ENCODE measurements at regions not wholly inside any gene's neighbourhood (a gene's known extent, or its start where the extent isn't known, plus 50 kb on each side); places are given as distances from the start of the nearest gene placed in this dataset.

GRCh38 chr10:28833313-28833712 is 156.0 kb downstream of the BAMBI start:
- ChIA-PET POLR2A (no interaction called here), RAD21 (ENCODE audit: low non-redundant PET in 1 of 2, low total read pairs in 2 of 2, uncharacterized antibody in 2 of 2, unreplicated experiment in 2 of 2) (no interaction called here), CTCF (no interaction called here)
- Histone ChIP-seq H2AFZ (ENCODE audit: low read depth, low read length, poor library complexity, severe bottlenecking) (no peak overlapping the region), H3K27ac (ENCODE audit: low read depth, low read length) (no peak overlapping the region), H3K27me3 (ENCODE audit: insufficient read depth, low read length) (no peaks in the 10 kb centered on the region), H3K9me2 (ENCODE audit: insufficient read depth) (no peaks in the 10 kb centered on the region), H3K4me3 (replicated peaks in 1 of 2; ENCODE audit: low read depth in 1 of 2, low read length in 2 of 2) (no peak overlapping the region), H3K4me2 (ENCODE audit: low read length) (no peak overlapping the region), H4K20me1 (ENCODE audit: insufficient read depth) (no peaks in the 10 kb centered on the region), H3K9ac (ENCODE audit: low read length) (no peak overlapping the region), H3K4me1 (ENCODE audit: control insufficient read depth in 1 of 2, insufficient read depth in 2 of 2, low read length in 2 of 2) (peaks cover 0 to 3% of the 10 kb centered on the region in 2 experiments; a peak in 2 of 4 replicates), H3K9me3 (ENCODE audit: control insufficient read depth in 1 of 2, insufficient read depth in 1 of 2, low read depth in 1 of 2, low read length in 2 of 2) (no peaks in the 10 kb centered on the region), H3K79me2 (ENCODE audit: insufficient read depth, low read length) (no peaks in the 10 kb centered on the region), H3K36me3 (ENCODE audit: control insufficient read depth in 1 of 2, insufficient read depth in 2 of 2, low read length in 2 of 2) (no peaks in the 10 kb centered on the region)
- TF ChIP-seq POLR2A (IDR thresholded peaks at IDR 0.05; ENCODE audit: borderline replicate concordance, extremely low read depth, insufficient read depth, insufficient read length) (no peak), CBX3 (IDR thresholded peaks at IDR 0.05; ENCODE audit: low read depth) (no peak), TCF7L2 (IDR thresholded peaks at IDR 0.05; ENCODE audit: borderline replicate concordance, extremely low read depth, insufficient read depth, insufficient read length) (no peak), RAD21 (IDR thresholded peaks at IDR 0.05; ENCODE audit: low read depth) (no peak), EZH2 (IDR thresholded peaks at IDR 0.05) (no peak), EGR1 (IDR thresholded peaks at IDR 0.05; ENCODE audit: low read depth) (no peak), ZFX (IDR thresholded peaks at IDR 0.05) (no peak), CEBPB (IDR thresholded peaks at IDR 0.05; ENCODE audit: low read depth) (no peak), REST (IDR thresholded peaks at IDR 0.05; ENCODE audit: low read depth) (no peak), POLR2AphosphoS5 (IDR thresholded peaks at IDR 0.05; ENCODE audit: low read depth, low read length) (no peak), ZBTB33 (IDR thresholded peaks at IDR 0.05; ENCODE audit: extremely low read depth, insufficient replicate concordance, low read length) (no peak), ELF1 (IDR thresholded peaks at IDR 0.05; ENCODE audit: borderline replicate concordance, low read depth) (no peak), ZNF274 (IDR thresholded peaks at IDR 0.05; ENCODE audit: low read depth, low read length) (no peak), JUND (IDR thresholded peaks at IDR 0.05) (no peak), EZH2phosphoT487 (IDR thresholded peaks at IDR 0.05; ENCODE audit: borderline replicate concordance) (no peak), ATF3 (IDR thresholded peaks at IDR 0.05) (no peak), FOSL1 (IDR thresholded peaks at IDR 0.05; ENCODE audit: low read depth) (no peak), MAX (IDR thresholded peaks at IDR 0.05) (no peak)
- ATAC-seq, result no peak
- BruUV-seq (replicated peaks), result no TSS peak
- intact Hi-C loops (cut with micrococcal nuclease), result no loop called here
- DNase-seq (ENCODE audit: low read depth, low spot score), result no peak

Data from HCT116 (cell line).